ENCODE measurements at regions not wholly inside any gene's neighbourhood (a gene's known extent, or its start where the extent isn't known, plus 50 kb on each side); places are given as distances from the start of the nearest gene placed in this dataset.

- TF ChIP-seq CTCF (IDR thresholded peaks at IDR 0.05) (no peak), POLR2A (IDR thresholded peaks at IDR 0.05) (no peak)
These were observed 107.7 kb downstream of the PTGS2 start for GRCh38 chr1:186572509-186572908.

All from ovary (tissue), 3 donors.